ENCODE measurements at regions not wholly inside any gene's neighbourhood (a gene's known extent, or its start where the extent isn't known, plus 50 kb on each side); places are given as distances from the start of the nearest gene placed in this dataset.
"Not testable (repeated sequence)": the region's sequence is repeated elsewhere in the genome, so short reads cannot be mapped to it uniquely, and the experiment has no call there.

DNA sequence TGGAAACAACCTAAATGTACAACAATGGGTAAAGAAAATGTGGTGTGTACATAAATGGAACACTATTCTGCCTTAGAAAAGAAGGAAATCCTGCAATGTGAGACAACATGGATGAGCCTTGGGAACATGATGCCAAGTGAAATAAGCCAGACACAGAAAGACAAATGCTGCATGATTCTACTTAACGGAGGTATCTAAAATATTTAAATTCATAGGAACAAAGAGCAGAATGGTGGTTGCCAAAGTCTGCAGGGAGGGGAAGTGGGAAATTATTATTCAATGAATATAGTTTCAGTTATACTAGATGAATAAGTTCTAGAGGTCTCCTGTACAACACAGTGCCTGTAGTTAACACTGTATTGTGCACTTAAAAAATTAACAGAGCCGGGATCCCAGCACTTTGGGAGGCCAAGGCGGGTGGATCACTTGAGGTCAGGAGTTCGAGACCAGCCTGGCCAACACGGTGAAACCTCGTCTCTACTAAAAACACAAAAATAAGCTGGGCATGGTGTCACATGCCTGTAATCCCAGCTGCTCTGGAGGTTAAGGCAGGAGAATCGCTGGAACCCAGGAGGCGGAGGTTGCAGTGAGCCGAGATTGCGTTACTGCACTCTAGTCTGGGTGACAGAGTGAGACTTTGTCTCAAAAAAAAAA, 71.4 kb upstream of the SNX9 start:
- Histone ChIP-seq H3K4me3 (no peak overlapping the region), H3K36me3 (no peaks in the 10 kb centered on the region), H3K9me3 (peaks cover 0 to 6% (median 0%) of the 10 kb centered on the region in 12 donors), H3K4me1 (peaks cover 0 to 13% (median 6%) of the 10 kb centered on the region in 12 donors), H3K27ac (no peak overlapping the region), H3K27me3 (no peaks in the 10 kb centered on the region)
- TF ChIP-seq, protein P1, sequence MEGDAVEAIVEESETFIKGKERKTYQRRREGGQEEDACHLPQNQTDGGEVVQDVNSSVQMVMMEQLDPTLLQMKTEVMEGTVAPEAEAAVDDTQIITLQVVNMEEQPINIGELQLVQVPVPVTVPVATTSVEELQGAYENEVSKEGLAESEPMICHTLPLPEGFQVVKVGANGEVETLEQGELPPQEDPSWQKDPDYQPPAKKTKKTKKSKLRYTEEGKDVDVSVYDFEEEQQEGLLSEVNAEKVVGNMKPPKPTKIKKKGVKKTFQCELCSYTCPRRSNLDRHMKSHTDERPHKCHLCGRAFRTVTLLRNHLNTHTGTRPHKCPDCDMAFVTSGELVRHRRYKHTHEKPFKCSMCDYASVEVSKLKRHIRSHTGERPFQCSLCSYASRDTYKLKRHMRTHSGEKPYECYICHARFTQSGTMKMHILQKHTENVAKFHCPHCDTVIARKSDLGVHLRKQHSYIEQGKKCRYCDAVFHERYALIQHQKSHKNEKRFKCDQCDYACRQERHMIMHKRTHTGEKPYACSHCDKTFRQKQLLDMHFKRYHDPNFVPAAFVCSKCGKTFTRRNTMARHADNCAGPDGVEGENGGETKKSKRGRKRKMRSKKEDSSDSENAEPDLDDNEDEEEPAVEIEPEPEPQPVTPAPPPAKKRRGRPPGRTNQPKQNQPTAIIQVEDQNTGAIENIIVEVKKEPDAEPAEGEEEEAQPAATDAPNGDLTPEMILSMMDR (IDR thresholded peaks at IDR 0.05), result no peak
- ATAC-seq, result no peak
- no peak for DNase-seq
- whole genome bisulfite sequencing, 4 donors, result 88 to 95% (median 90%) methylated on average over 10 of the region's 10 CpGs
- intact Hi-C loops (cut with DNase I), result loop anchor here in 1 of 10 donors (10.0 kb wide), 1 partner anchor 193 kb away; no protein-coding TSS in a partner anchor

- ATAC-seq, H3K27ac ChIP-seq, H3K27me3 ChIP-seq, H3K9me3 ChIP-seq, H3K36me3 ChIP-seq, DNase-seq, H3K4me3 ChIP-seq: not testable (repeated sequence)
- WGBS, 4 donors, result 86 to 91% (median 89%) methylated on average over 3 of the region's 3 CpGs
- intact Hi-C loops (cut with DNase I), result loop anchor here in 1 of 10 donors (10.0 kb wide), 1 partner anchor 192 kb away; no protein-coding TSS in a partner anchor
- H3K4me1 ChIP-seq, result peaks cover 0 to 18% (median 12%) of the 10 kb centered on the region in 12 donors
Measured at GRCh38 chr6:157752879-157753278, 70.2 kb upstream of the SNX9 start.

DNA sequence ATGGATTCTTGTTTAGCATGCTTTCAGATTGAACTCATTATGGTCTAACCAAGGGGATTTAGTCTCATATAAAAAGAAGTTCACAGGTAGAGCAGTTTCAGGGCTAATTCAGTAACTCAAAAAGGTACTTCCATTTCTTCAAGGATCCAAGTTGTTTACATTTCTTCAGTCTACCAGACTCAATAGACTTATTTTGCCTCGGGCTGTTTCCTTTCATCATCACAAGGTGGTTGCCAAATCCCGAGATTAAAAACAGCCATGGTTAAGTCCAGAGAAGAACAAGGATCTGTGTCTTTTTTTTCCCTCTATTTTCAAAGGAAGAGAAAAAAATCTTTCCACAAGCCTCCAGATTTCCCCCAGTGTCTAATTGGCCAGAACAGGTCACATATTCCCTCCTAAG, 69.8 kb upstream of the SNX9 start:
- DNase-seq (no peak), ATAC-seq (no peak)
- WGBS, 4 donors, result 65 to 79% (median 73%) methylated on average over 2 of the region's 2 CpGs
- Histone ChIP-seq H3K27me3 (no peaks in the 10 kb centered on the region), H3K36me3 (no peaks in the 10 kb centered on the region), H3K9me3 (peaks cover 0 to 6% (median 0%) of the 10 kb centered on the region in 12 donors), H3K4me3 (no peak overlapping the region), H3K4me1 (peaks cover 0 to 18% (median 12%) of the 10 kb centered on the region in 12 donors), H3K27ac (no peak overlapping the region)
- TF ChIP-seq, protein P1 (IDR thresholded peaks at IDR 0.05), result no peak
- TF ChIP-seq POLR2A (IDR thresholded peaks at IDR 0.05), result no peak
- intact Hi-C loops (cut with DNase I), result loop anchor here in 1 of 10 donors (10.0 kb wide), 1 partner anchor 192 kb away; no protein-coding TSS in a partner anchor

- H3K27me3 ChIP-seq, ATAC-seq, H3K36me3 ChIP-seq, H3K9me3 ChIP-seq, H3K27ac ChIP-seq, DNase-seq, H3K4me3 ChIP-seq: not testable (repeated sequence)
- WGBS, 4 donors, result 95 to 98% (median 96%) methylated on average over 4 of the region's 4 CpGs
- H3K4me1 ChIP-seq, result peaks cover 0 to 22% (median 13%) of the 10 kb centered on the region in 12 donors
- intact Hi-C loops (cut with DNase I), result loop anchor here in 2 of 10 donors (2.0 to 10.0 kb wide), 2 partner anchors 119 to 191 kb away; no protein-coding TSS in a partner anchor
Measured at GRCh38 chr6:157753801-157754200, 69.2 kb upstream of the SNX9 start.

DNA sequence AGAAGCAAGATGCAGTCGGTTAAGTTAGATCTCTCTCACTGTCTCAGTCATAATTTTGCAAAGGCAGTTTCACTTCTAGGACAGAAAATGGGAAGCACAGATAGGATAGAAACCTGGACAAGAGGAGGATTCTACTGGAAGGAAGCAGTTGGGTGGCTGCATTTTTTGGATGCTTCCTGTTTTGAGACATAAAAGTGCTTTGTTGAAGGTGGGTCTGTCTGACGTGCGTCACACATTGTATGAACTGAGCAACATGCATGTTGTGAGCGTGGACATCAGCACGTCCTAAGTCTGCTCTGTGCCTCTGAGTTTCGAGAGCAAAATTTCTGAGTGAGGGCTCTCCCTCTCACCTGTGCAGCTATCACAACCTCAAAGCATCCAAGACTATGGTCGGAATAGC, 68.7 kb upstream of the SNX9 start:
- intact Hi-C loops (cut with DNase I), result loop anchor here in 2 of 10 donors (2.0 to 10.0 kb wide), 2 partner anchors 118 to 190 kb away; no protein-coding TSS in a partner anchor
- ATAC-seq (no peak), DNase-seq (no peak)
- H3K27ac ChIP-seq, result no peak overlapping the region
- H3K4me3 ChIP-seq, result no peak overlapping the region
- H3K27me3 ChIP-seq, result no peaks in the 10 kb centered on the region
- TF ChIP-seq POLR2A (IDR thresholded peaks at IDR 0.05), result no peak
- peaks cover 0 to 26% (median 10%) of the 10 kb centered on the region in 12 donors for H3K4me1 ChIP-seq
- WGBS, 4 donors, result 90 to 93% (median 91%) methylated on average over 7 of the region's 7 CpGs
- peaks cover 0 to 6% (median 0%) of the 10 kb centered on the region in 12 donors for H3K9me3 ChIP-seq
- no peaks in the 10 kb centered on the region for H3K36me3 ChIP-seq
